ENCODE measurements at regions not wholly inside any gene's neighbourhood (a gene's known extent, or its start where the extent isn't known, plus 50 kb on each side); places are given as distances from the start of the nearest gene placed in this dataset.

GRCh38 chr5:68396722-68397121 is 181.2 kb downstream of the PIK3R1 start:
- Mint-ChIP-seq H3K36me3 (ENCODE audit: low read depth, unreplicated experiment) (no peaks in the 10 kb centered on the region), H3K9me3 (ENCODE audit: unreplicated experiment) (no peaks in the 10 kb centered on the region), H3K4me3 (ENCODE audit: unreplicated experiment) (no peak overlapping the region), H3K27ac (ENCODE audit: unreplicated experiment) (no peak overlapping the region), H3K27me3 (ENCODE audit: unreplicated experiment) (peaks cover 2% of the 10 kb centered on the region), H3K4me1 (ENCODE audit: unreplicated experiment) (no peaks in the 10 kb centered on the region)
- no peak for TF ChIP-seq CTCF (IDR thresholded peaks at IDR 0.05; ENCODE audit: unreplicated experiment)
- no peak for DNase-seq (ENCODE audit: low spot score)

GRCh38 chr5:68398146-68398812 is 182.7 kb downstream of the PIK3R1 start:
- no peak overlapping the region for H3K27ac Mint-ChIP-seq (ENCODE audit: unreplicated experiment)
- no peaks in the 10 kb centered on the region for H3K4me1 Mint-ChIP-seq (ENCODE audit: unreplicated experiment)
- H3K27me3 Mint-ChIP-seq (ENCODE audit: unreplicated experiment), result peaks cover 2% of the 10 kb centered on the region
- no peak for TF ChIP-seq CTCF (IDR thresholded peaks at IDR 0.05; ENCODE audit: unreplicated experiment)
- H3K36me3 Mint-ChIP-seq (ENCODE audit: low read depth, unreplicated experiment), result no peaks in the 10 kb centered on the region
- H3K4me3 Mint-ChIP-seq (ENCODE audit: unreplicated experiment), result no peak overlapping the region
- DNase-seq (ENCODE audit: low spot score), result no peak
- H3K9me3 Mint-ChIP-seq (ENCODE audit: unreplicated experiment), result no peaks in the 10 kb centered on the region

GRCh38 chr5:68403301-68403700 is 187.7 kb downstream of the PIK3R1 start:
- no peak overlapping the region for H3K4me3 Mint-ChIP-seq (ENCODE audit: unreplicated experiment)
- no peak for DNase-seq (ENCODE audit: low spot score)
- no peaks in the 10 kb centered on the region for H3K36me3 Mint-ChIP-seq (ENCODE audit: low read depth, unreplicated experiment)
- no peak overlapping the region for H3K27ac Mint-ChIP-seq (ENCODE audit: unreplicated experiment)
- no peak for TF ChIP-seq CTCF (IDR thresholded peaks at IDR 0.05; ENCODE audit: unreplicated experiment)
- H3K27me3 Mint-ChIP-seq (ENCODE audit: unreplicated experiment), result no peaks in the 10 kb centered on the region
- peaks cover 7% of the 10 kb centered on the region for H3K4me1 Mint-ChIP-seq (ENCODE audit: unreplicated experiment)
- no peaks in the 10 kb centered on the region for H3K9me3 Mint-ChIP-seq (ENCODE audit: unreplicated experiment)

GRCh38 chr5:68404246-68404645 is 188.7 kb downstream of the PIK3R1 start:
- H3K4me1 Mint-ChIP-seq (ENCODE audit: unreplicated experiment), result peaks cover 7% of the 10 kb centered on the region
- no peak overlapping the region for H3K27ac Mint-ChIP-seq (ENCODE audit: unreplicated experiment)
- DNase-seq (ENCODE audit: low spot score), result no peak
- H3K36me3 Mint-ChIP-seq (ENCODE audit: low read depth, unreplicated experiment), result no peaks in the 10 kb centered on the region
- no peaks in the 10 kb centered on the region for H3K27me3 Mint-ChIP-seq (ENCODE audit: unreplicated experiment)
- no peak overlapping the region for H3K4me3 Mint-ChIP-seq (ENCODE audit: unreplicated experiment)
- H3K9me3 Mint-ChIP-seq (ENCODE audit: unreplicated experiment), result no peaks in the 10 kb centered on the region
- TF ChIP-seq CTCF (IDR thresholded peaks at IDR 0.05; ENCODE audit: unreplicated experiment), result no peak

GRCh38 chr5:68405026-68405684 is 189.6 kb downstream of the PIK3R1 start:
- Mint-ChIP-seq H3K4me3 (ENCODE audit: unreplicated experiment) (no peak overlapping the region), H3K36me3 (ENCODE audit: low read depth, unreplicated experiment) (no peaks in the 10 kb centered on the region), H3K27me3 (ENCODE audit: unreplicated experiment) (no peaks in the 10 kb centered on the region), H3K4me1 (ENCODE audit: unreplicated experiment) (peaks cover 7% of the 10 kb centered on the region), H3K9me3 (ENCODE audit: unreplicated experiment) (no peaks in the 10 kb centered on the region), H3K27ac (ENCODE audit: unreplicated experiment) (no peak overlapping the region)
- no peak for TF ChIP-seq CTCF (IDR thresholded peaks at IDR 0.05; ENCODE audit: unreplicated experiment)
- DNase-seq (ENCODE audit: low spot score), result no peak
